ENCODE measurements at regions not wholly inside any gene's neighbourhood (a gene's known extent, or its start where the extent isn't known, plus 50 kb on each side); places are given as distances from the start of the nearest gene placed in this dataset.

GRCh38 chr4:162715401-162715800 is 451.3 kb downstream of the NAF1 start:
- Histone ChIP-seq H3K4me3 (ENCODE audit: low read depth, low read length) (no peak overlapping the region), H3K36me3 (ENCODE audit: control insufficient read depth, insufficient read depth, low read length) (no peaks in the 10 kb centered on the region), H3K4me1 (ENCODE audit: control insufficient read depth, insufficient read depth, low read length, poor library complexity, severe bottlenecking) (no peaks in the 10 kb centered on the region), H3K27ac (ENCODE audit: insufficient read depth, low read length, poor library complexity, severe bottlenecking) (no peak overlapping the region), H3K27me3 (ENCODE audit: control insufficient read depth, insufficient read depth, low read length) (no peaks in the 10 kb centered on the region), H3K9me3 (ENCODE audit: control insufficient read depth in 2 of 2, low read length in 2 of 2) (no peaks in the 10 kb centered on the region)
- no peak for ATAC-seq (ENCODE audit: low read depth in 2 of 2)
- Mint-ChIP-seq H3K27me3 (no peaks in the 10 kb centered on the region), H3K9me3 (peaks cover 0 to 25% (median 7%) of the 10 kb centered on the region in 7 donors), H3K4me3 (no peak overlapping the region), H3K36me3 (no peaks in the 10 kb centered on the region), H3K27ac (no peak overlapping the region), H3K4me1 (no peaks in the 10 kb centered on the region)
- no peak for DNase-seq

DNA sequence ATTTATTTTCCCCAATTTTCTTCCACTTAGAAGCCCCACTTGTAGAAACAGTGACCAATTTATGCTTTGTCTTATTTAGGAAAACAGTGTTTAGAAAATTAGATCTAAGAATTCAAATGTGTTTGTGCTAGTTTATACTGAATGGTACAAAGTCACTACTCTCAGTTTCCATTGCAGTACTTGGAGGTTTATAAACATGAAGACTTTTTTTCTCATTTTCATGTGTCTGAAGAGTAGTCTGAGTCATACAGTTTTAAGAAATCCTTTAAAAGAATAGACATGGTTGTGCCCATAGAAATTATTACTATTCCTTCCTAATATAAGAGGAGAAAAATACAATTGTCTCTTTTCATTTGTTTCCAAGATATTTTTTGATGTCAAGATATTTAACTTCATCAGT is 458.7 kb downstream of the NAF1 start:
- Histone ChIP-seq H3K4me1 (ENCODE audit: control insufficient read depth, insufficient read depth, low read length, poor library complexity, severe bottlenecking) (no peaks in the 10 kb centered on the region), H3K36me3 (ENCODE audit: control insufficient read depth, insufficient read depth, low read length) (no peaks in the 10 kb centered on the region)
- H3K4me1 Mint-ChIP-seq, result no peaks in the 10 kb centered on the region

DNA sequence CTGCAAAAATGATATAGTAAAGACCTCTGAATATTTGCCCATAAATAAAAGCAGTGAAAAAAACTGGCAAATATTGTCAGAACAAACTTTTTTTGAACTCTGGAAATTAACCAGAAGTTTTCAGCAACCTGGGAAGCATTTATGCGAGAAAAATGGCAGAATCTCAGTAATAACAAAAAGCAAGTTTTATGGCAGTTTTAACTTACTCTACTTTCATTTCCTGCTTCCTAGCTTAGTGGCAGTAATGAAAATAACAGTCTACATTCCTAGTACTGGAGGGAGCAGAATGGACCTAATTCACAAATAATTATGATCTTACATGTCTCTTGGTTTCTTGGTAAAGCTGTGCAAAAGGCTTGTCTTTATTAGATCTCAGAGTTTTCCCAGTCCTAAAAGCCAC is 460.1 kb downstream of the NAF1 start:
- Histone ChIP-seq H3K36me3 (ENCODE audit: control insufficient read depth, insufficient read depth, low read length) (no peaks in the 10 kb centered on the region), H3K27me3 (ENCODE audit: control insufficient read depth, insufficient read depth, low read length) (no peaks in the 10 kb centered on the region), H3K4me1 (ENCODE audit: control insufficient read depth, insufficient read depth, low read length, poor library complexity, severe bottlenecking) (no peaks in the 10 kb centered on the region), H3K4me3 (ENCODE audit: low read depth, low read length) (no peak overlapping the region), H3K9me3 (ENCODE audit: control insufficient read depth in 2 of 2, low read length in 2 of 2) (no peaks in the 10 kb centered on the region), H3K27ac (ENCODE audit: insufficient read depth, low read length, poor library complexity, severe bottlenecking) (no peak overlapping the region)
- ATAC-seq (ENCODE audit: low read depth in 2 of 2) (no peak), DNase-seq (no peak)
- no peaks in the 10 kb centered on the region for H3K27me3 Mint-ChIP-seq
- no peaks in the 10 kb centered on the region for H3K4me1 Mint-ChIP-seq
- no peak overlapping the region for H3K4me3 Mint-ChIP-seq
- H3K9me3 Mint-ChIP-seq, result peaks cover 0 to 13% (median 3%) of the 10 kb centered on the region in 7 donors
- no peaks in the 10 kb centered on the region for H3K36me3 Mint-ChIP-seq
- no peak overlapping the region for H3K27ac Mint-ChIP-seq

More for the DNA sequence above, 458.7 kb downstream of the NAF1 start:
- Mint-ChIP-seq H3K9me3 (peaks cover 0 to 25% (median 8%) of the 10 kb centered on the region in 7 donors), H3K4me3 (no peak overlapping the region), H3K27ac (no peak overlapping the region), H3K36me3 (no peaks in the 10 kb centered on the region), H3K27me3 (no peaks in the 10 kb centered on the region)
- Histone ChIP-seq H3K27me3 (ENCODE audit: control insufficient read depth, insufficient read depth, low read length) (no peaks in the 10 kb centered on the region), H3K4me3 (ENCODE audit: low read depth, low read length) (no peak overlapping the region), H3K27ac (ENCODE audit: insufficient read depth, low read length, poor library complexity, severe bottlenecking) (no peak overlapping the region), H3K9me3 (ENCODE audit: control insufficient read depth in 2 of 2, low read length in 2 of 2) (no peaks in the 10 kb centered on the region)
- DNase-seq (no peak), ATAC-seq (ENCODE audit: low read depth in 2 of 2) (no peak)

- no peaks in the 10 kb centered on the region for H3K4me1 ChIP-seq (ENCODE audit: control insufficient read depth, insufficient read depth, low read length, poor library complexity, severe bottlenecking)
- DNase-seq (no peak), ATAC-seq (ENCODE audit: low read depth in 2 of 2) (no peak)
- Mint-ChIP-seq H3K27ac (no peak overlapping the region), H3K9me3 (peaks cover 0 to 15% (median 3%) of the 10 kb centered on the region in 7 donors), H3K27me3 (no peaks in the 10 kb centered on the region), H3K4me1 (no peaks in the 10 kb centered on the region), H3K36me3 (no peaks in the 10 kb centered on the region), H3K4me3 (no peak overlapping the region)
- no peaks in the 10 kb centered on the region for H3K27me3 ChIP-seq (ENCODE audit: control insufficient read depth, insufficient read depth, low read length)
- H3K27ac ChIP-seq (ENCODE audit: insufficient read depth, low read length, poor library complexity, severe bottlenecking), result no peak overlapping the region
- no peak overlapping the region for H3K4me3 ChIP-seq (ENCODE audit: low read depth, low read length)
- H3K9me3 ChIP-seq (ENCODE audit: control insufficient read depth in 2 of 2, low read length in 2 of 2), result no peaks in the 10 kb centered on the region
- no peaks in the 10 kb centered on the region for H3K36me3 ChIP-seq (ENCODE audit: control insufficient read depth, insufficient read depth, low read length)
Observed at GRCh38 chr4:162706051-162706450, 460.6 kb downstream of the NAF1 start.

DNA sequence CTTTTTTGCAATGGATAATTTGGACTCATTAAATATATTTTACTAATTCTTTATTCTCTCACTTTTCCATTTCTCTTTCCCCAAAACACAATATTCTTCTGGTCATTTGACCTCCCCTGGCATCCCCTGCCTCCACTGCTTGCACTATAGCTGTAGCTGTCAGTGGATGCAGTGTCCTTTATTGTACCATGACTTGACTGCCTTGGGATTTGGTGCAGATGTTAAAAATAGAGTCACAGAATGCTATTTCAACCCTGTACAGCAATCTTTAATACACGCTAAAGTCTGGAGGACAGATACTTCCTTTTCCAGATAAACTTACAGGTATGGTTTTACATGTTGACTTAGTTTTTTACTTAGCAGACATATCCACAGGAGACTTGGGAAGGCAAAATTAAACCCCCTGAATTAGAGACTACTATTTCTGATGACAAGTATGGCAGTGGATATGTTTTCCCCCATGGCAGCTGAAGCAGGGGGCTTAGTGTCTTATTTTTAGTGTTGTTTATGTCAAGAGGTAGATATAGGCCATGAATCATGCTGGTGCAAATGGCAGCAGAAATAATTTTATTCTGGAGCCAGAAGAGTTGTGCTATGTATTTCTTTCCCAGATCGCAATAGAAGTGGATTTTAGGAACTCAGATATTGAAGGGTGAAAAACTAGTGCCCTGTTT is 461.4 kb downstream of the NAF1 start:
- no peak overlapping the region for H3K27ac Mint-ChIP-seq
- H3K4me1 Mint-ChIP-seq, result no peaks in the 10 kb centered on the region
- Histone ChIP-seq H3K4me1 (ENCODE audit: control insufficient read depth, insufficient read depth, low read length, poor library complexity, severe bottlenecking) (no peaks in the 10 kb centered on the region), H3K36me3 (ENCODE audit: control insufficient read depth, insufficient read depth, low read length) (no peaks in the 10 kb centered on the region), H3K4me3 (ENCODE audit: low read depth, low read length) (no peak overlapping the region), H3K27me3 (ENCODE audit: control insufficient read depth, insufficient read depth, low read length) (no peaks in the 10 kb centered on the region), H3K27ac (ENCODE audit: insufficient read depth, low read length, poor library complexity, severe bottlenecking) (no peak overlapping the region), H3K9me3 (ENCODE audit: control insufficient read depth in 2 of 2, low read length in 2 of 2) (no peaks in the 10 kb centered on the region)
- H3K36me3 Mint-ChIP-seq, result no peaks in the 10 kb centered on the region
- H3K9me3 Mint-ChIP-seq, result peaks cover 0 to 15% (median 4%) of the 10 kb centered on the region in 7 donors
- ATAC-seq (ENCODE audit: low read depth in 2 of 2), result no peak
- H3K4me3 Mint-ChIP-seq, result no peak overlapping the region
- DNase-seq, result no peak
- H3K27me3 Mint-ChIP-seq, result no peaks in the 10 kb centered on the region

GRCh38 chr4:162700815-162701361 is 465.8 kb downstream of the NAF1 start:
- DNase-seq (no peak), ATAC-seq (ENCODE audit: low read depth in 2 of 2) (no peak)
- Histone ChIP-seq H3K36me3 (ENCODE audit: control insufficient read depth, insufficient read depth, low read length) (no peaks in the 10 kb centered on the region), H3K9me3 (ENCODE audit: control insufficient read depth in 2 of 2, low read length in 2 of 2) (no peaks in the 10 kb centered on the region), H3K27ac (ENCODE audit: insufficient read depth, low read length, poor library complexity, severe bottlenecking) (no peak overlapping the region), H3K27me3 (ENCODE audit: control insufficient read depth, insufficient read depth, low read length) (no peaks in the 10 kb centered on the region), H3K4me1 (ENCODE audit: control insufficient read depth, insufficient read depth, low read length, poor library complexity, severe bottlenecking) (no peaks in the 10 kb centered on the region), H3K4me3 (ENCODE audit: low read depth, low read length) (no peak overlapping the region)
- no peaks in the 10 kb centered on the region for H3K27me3 Mint-ChIP-seq
- H3K9me3 Mint-ChIP-seq, result peaks cover 0 to 8% (median 4%) of the 10 kb centered on the region in 7 donors
- no peak overlapping the region for H3K4me3 Mint-ChIP-seq
- H3K27ac Mint-ChIP-seq, result no peak overlapping the region
- H3K4me1 Mint-ChIP-seq, result no peaks in the 10 kb centered on the region
- no peaks in the 10 kb centered on the region for H3K36me3 Mint-ChIP-seq

GRCh38 chr4:162700358-162700757 is 466.3 kb downstream of the NAF1 start:
- Histone ChIP-seq H3K4me1 (ENCODE audit: control insufficient read depth, insufficient read depth, low read length, poor library complexity, severe bottlenecking) (no peaks in the 10 kb centered on the region), H3K9me3 (ENCODE audit: control insufficient read depth in 2 of 2, low read length in 2 of 2) (no peaks in the 10 kb centered on the region), H3K27me3 (ENCODE audit: control insufficient read depth, insufficient read depth, low read length) (no peaks in the 10 kb centered on the region), H3K36me3 (ENCODE audit: control insufficient read depth, insufficient read depth, low read length) (no peaks in the 10 kb centered on the region), H3K27ac (ENCODE audit: insufficient read depth, low read length, poor library complexity, severe bottlenecking) (no peak overlapping the region), H3K4me3 (ENCODE audit: low read depth, low read length) (no peak overlapping the region)
- H3K27ac Mint-ChIP-seq, result no peak overlapping the region
- ATAC-seq (ENCODE audit: low read depth in 2 of 2) (no peak), DNase-seq (no peak)
- no peaks in the 10 kb centered on the region for H3K36me3 Mint-ChIP-seq
- no peak overlapping the region for H3K4me3 Mint-ChIP-seq
- no peaks in the 10 kb centered on the region for H3K4me1 Mint-ChIP-seq
- H3K9me3 Mint-ChIP-seq, result peaks cover 0 to 8% (median 4%) of the 10 kb centered on the region in 7 donors
- H3K27me3 Mint-ChIP-seq, result no peaks in the 10 kb centered on the region

- Histone ChIP-seq H3K27me3 (ENCODE audit: control insufficient read depth, insufficient read depth, low read length) (no peaks in the 10 kb centered on the region), H3K9me3 (ENCODE audit: control insufficient read depth in 2 of 2, low read length in 2 of 2) (no peaks in the 10 kb centered on the region), H3K4me1 (ENCODE audit: control insufficient read depth, insufficient read depth, low read length, poor library complexity, severe bottlenecking) (no peaks in the 10 kb centered on the region), H3K27ac (ENCODE audit: insufficient read depth, low read length, poor library complexity, severe bottlenecking) (no peak overlapping the region), H3K4me3 (ENCODE audit: low read depth, low read length) (no peak overlapping the region), H3K36me3 (ENCODE audit: control insufficient read depth, insufficient read depth, low read length) (no peaks in the 10 kb centered on the region)
- DNase-seq, result no peak
- Mint-ChIP-seq H3K27me3 (no peaks in the 10 kb centered on the region), H3K27ac (no peak overlapping the region), H3K4me3 (no peak overlapping the region), H3K4me1 (no peaks in the 10 kb centered on the region), H3K36me3 (no peaks in the 10 kb centered on the region), H3K9me3 (peaks cover 0 to 8% (median 4%) of the 10 kb centered on the region in 7 donors)
- ATAC-seq (ENCODE audit: low read depth in 2 of 2), result no peak
Observed at GRCh38 chr4:162699629-162700028, 467.1 kb downstream of the NAF1 start.
